ENCODE measurements at regions not wholly inside any gene's neighbourhood (a gene's known extent, or its start where the extent isn't known, plus 50 kb on each side); places are given as distances from the start of the nearest gene placed in this dataset.

DNA sequence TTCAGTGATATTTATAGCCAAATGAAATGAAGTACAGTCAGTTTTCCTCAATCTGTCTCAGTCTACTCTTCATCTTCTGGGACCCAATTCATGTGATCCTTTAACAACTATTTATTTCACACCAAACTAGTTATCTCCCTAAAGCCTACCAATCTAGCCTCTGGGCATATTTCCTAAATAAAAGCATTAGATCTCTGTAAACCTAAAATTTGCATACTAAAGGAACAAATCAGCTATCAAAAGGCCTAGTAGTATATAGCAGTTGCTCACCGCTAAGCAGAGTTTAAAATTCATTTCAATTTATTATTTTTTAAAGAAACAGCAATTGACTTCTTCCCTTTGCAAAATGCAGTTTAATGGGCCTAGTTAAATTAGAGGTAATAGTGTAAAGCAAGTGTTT, 280.2 kb downstream of the ZEB2 start:
- no peak for DNase-seq (ENCODE audit: low read depth)
- no peak overlapping the region for H3K4me3 ChIP-seq (ENCODE audit: low read depth, low read length)

DNA sequence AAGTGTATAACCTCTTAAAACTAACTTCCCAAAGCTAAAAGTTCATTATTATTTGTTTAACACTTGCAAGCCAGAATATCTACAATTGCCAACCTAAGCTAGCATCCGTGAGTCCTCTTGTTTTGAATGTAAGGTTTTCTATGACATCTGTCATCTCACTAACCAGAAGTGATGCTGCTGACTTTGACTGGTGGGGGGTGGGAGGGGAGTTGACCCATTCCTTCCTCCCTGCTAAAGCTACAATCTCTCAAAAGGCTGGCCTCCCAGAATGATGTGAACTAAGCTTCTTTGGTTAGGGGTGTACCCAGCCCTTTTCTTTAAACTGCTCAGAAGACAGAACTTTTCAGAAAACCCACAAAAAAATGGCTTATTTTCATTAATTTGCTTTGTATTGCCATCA, 280.6 kb downstream of the ZEB2 start:
- TF ChIP-seq MYC (IDR thresholded peaks at IDR 0.05; ENCODE audit: low read depth, low read length) (no peak), POLR2A (IDR thresholded peaks at IDR 0.05; ENCODE audit: extremely low read depth, insufficient read length) (no peak)
- TF ChIP-seq, protein P1, sequence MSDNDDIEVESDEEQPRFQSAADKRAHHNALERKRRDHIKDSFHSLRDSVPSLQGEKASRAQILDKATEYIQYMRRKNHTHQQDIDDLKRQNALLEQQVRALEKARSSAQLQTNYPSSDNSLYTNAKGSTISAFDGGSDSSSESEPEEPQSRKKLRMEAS (IDR thresholded peaks at IDR 0.05; ENCODE audit: low read depth, low read length), result no peak
- TF ChIP-seq, protein P2, sequence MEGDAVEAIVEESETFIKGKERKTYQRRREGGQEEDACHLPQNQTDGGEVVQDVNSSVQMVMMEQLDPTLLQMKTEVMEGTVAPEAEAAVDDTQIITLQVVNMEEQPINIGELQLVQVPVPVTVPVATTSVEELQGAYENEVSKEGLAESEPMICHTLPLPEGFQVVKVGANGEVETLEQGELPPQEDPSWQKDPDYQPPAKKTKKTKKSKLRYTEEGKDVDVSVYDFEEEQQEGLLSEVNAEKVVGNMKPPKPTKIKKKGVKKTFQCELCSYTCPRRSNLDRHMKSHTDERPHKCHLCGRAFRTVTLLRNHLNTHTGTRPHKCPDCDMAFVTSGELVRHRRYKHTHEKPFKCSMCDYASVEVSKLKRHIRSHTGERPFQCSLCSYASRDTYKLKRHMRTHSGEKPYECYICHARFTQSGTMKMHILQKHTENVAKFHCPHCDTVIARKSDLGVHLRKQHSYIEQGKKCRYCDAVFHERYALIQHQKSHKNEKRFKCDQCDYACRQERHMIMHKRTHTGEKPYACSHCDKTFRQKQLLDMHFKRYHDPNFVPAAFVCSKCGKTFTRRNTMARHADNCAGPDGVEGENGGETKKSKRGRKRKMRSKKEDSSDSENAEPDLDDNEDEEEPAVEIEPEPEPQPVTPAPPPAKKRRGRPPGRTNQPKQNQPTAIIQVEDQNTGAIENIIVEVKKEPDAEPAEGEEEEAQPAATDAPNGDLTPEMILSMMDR (IDR thresholded peaks at IDR 0.05; ENCODE audit: low read depth, low read length), result no peak
- no peak overlapping the region for H3K4me3 ChIP-seq (ENCODE audit: low read depth, low read length)
- no peak for DNase-seq (ENCODE audit: low read depth)

More for the DNA sequence above, 280.2 kb downstream of the ZEB2 start:
- TF ChIP-seq, protein P2 (IDR thresholded peaks at IDR 0.05; ENCODE audit: low read depth, low read length), result no peak
- no peak for TF ChIP-seq MYC (IDR thresholded peaks at IDR 0.05; ENCODE audit: low read depth, low read length)
- no peak for TF ChIP-seq POLR2A (IDR thresholded peaks at IDR 0.05; ENCODE audit: extremely low read depth, insufficient read length)
- TF ChIP-seq, protein P1 (IDR thresholded peaks at IDR 0.05; ENCODE audit: low read depth, low read length), result no peak

DNA sequence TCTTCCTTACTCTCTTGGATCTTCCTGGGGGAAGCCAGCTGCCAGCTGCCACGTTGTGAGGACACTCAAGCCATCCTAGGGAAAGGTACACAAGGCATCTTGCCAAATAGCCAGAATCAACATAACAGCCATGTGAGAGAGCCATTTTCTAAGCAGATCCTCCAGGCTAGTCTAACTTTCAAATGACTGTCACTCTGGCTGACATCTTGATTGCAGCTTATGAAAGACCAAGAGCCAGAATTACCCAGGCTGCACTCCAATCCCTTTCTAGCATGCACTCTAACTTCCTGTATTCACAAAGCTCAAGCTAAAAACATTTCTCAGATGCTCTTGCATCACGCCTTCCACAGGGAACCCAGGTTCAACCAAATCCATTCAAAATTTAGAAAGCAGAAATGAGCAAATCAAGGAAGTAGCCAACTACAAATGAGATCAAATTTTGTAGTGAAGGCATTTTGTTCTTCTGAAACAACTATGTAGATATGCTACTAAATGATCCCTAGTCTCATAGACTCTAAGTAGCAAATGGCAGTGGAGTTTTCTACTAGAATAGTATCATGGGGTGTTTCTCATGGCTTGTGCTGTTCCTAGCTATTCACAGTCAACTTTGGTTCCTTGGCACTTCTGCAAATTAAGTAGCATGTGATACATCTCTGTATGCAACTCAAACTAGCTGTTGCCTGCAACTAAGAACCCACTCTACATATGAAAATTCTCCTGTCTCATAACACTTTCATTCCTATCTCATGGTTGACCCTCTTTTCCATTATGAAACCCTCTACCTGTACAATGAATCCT, 281.9 kb downstream of the ZEB2 start:
- no peak overlapping the region for H3K4me3 ChIP-seq (ENCODE audit: low read depth, low read length)
- peak; percentile 86 for DNase-seq (ENCODE audit: low read depth)
- TF ChIP-seq, protein P1 (IDR thresholded peaks at IDR 0.05; ENCODE audit: low read depth, low read length), result no peak
- TF ChIP-seq MYC (IDR thresholded peaks at IDR 0.05; ENCODE audit: low read depth, low read length), result no peak
- no peak for TF ChIP-seq POLR2A (IDR thresholded peaks at IDR 0.05; ENCODE audit: extremely low read depth, insufficient read length)
- TF ChIP-seq, protein P2 (IDR thresholded peaks at IDR 0.05; ENCODE audit: low read depth, low read length), result no peak

DNA sequence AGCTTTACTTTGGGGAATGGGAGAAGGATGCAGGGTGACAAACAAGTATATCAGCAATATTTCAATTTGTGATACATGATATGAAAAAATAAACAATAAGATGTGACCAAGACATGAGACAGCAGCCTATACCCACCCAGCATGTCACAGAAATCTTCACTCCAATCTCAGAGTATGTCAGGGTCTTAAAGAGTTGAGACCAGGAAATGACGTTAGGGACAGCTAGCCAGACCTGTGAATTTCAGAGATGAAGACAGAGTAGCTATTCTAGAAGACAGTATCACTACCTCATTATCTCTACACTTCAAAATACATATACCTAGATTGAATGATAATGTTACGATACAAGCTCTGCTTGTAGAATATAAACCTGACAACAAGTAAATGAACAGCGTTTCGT, 282.8 kb downstream of the ZEB2 start:
- TF ChIP-seq, protein P1 (IDR thresholded peaks at IDR 0.05; ENCODE audit: low read depth, low read length), result no peak
- TF ChIP-seq, protein P2 (IDR thresholded peaks at IDR 0.05; ENCODE audit: low read depth, low read length), result no peak
- TF ChIP-seq MYC (IDR thresholded peaks at IDR 0.05; ENCODE audit: low read depth, low read length), result no peak
- TF ChIP-seq POLR2A (IDR thresholded peaks at IDR 0.05; ENCODE audit: extremely low read depth, insufficient read length), result no peak
- H3K4me3 ChIP-seq (ENCODE audit: low read depth, low read length), result no peak overlapping the region
- DNase-seq (ENCODE audit: low read depth), result no peak

DNA sequence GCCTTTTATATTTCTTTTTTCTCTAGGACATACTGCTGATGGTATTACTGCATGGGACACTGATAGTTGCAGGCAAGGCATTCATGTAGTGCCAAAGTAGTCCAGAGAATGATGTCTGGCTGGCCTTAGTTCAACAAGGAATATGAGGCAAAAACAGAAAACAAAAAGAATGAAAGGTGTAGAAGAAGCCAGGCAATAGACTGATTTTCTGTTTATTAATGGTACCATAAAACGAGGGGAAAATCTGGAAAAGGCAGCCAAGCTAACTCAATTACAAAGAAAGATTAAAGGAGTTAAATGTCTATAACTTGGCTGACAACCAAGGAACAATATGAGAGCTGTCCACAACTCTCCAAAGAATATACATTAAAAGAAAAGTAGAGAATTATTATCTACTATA, 284.9 kb downstream of the ZEB2 start:
- TF ChIP-seq POLR2A (IDR thresholded peaks at IDR 0.05; ENCODE audit: extremely low read depth, insufficient read length) (no peak), MYC (IDR thresholded peaks at IDR 0.05; ENCODE audit: low read depth, low read length) (no peak)
- TF ChIP-seq, protein P2 (IDR thresholded peaks at IDR 0.05; ENCODE audit: low read depth, low read length), result no peak
- TF ChIP-seq, protein P1 (IDR thresholded peaks at IDR 0.05; ENCODE audit: low read depth, low read length), result no peak
- H3K4me3 ChIP-seq (ENCODE audit: low read depth, low read length), result no peak overlapping the region
- DNase-seq (ENCODE audit: low read depth), result no peak
